Mammary epithelial cell (primary cell): ENCODE measurements at regions not wholly inside any gene's neighbourhood (a gene's known extent, or its start where the extent isn't known, plus 50 kb on each side); places are given as distances from the start of the nearest gene placed in this dataset.

Source experiments
- EZH2 ChIP-seq: IDR thresholded peaks from 2 replicates; pipeline ENCODE4 v1.6.1; 2012; ENCODE audit warnings: low read length, inconsistent platforms, borderline replicate concordance
- TF ChIP-seq, protein P1 (sequence below), 2 donors: IDR thresholded peaks in 1 of 2; conservative IDR thresholded peaks in 1 of 2; 2 replicates each; pipeline ENCODE4 v1.5.1; 2011 to 2012; ENCODE audit warnings: inconsistent platforms in 2 of 2, low read length in 2 of 2, mild to moderate bottlenecking in 2 of 2, control low read depth in 1 of 2, low read depth in 1 of 2; ENCODE audit not compliant: insufficient read depth in 1 of 2; ENCODE audit errors: extremely low read depth in 1 of 2

GRCh38 chr18:42583283-42583731, 532.2 kb downstream of the RIT2 start:
- TF ChIP-seq, protein P1, sequence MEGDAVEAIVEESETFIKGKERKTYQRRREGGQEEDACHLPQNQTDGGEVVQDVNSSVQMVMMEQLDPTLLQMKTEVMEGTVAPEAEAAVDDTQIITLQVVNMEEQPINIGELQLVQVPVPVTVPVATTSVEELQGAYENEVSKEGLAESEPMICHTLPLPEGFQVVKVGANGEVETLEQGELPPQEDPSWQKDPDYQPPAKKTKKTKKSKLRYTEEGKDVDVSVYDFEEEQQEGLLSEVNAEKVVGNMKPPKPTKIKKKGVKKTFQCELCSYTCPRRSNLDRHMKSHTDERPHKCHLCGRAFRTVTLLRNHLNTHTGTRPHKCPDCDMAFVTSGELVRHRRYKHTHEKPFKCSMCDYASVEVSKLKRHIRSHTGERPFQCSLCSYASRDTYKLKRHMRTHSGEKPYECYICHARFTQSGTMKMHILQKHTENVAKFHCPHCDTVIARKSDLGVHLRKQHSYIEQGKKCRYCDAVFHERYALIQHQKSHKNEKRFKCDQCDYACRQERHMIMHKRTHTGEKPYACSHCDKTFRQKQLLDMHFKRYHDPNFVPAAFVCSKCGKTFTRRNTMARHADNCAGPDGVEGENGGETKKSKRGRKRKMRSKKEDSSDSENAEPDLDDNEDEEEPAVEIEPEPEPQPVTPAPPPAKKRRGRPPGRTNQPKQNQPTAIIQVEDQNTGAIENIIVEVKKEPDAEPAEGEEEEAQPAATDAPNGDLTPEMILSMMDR (conservative IDR thresholded peaks at IDR 0.05 in 1 of 2, IDR thresholded peaks at IDR 0.05 in 1 of 2; ENCODE audit: extremely low read depth in 1 of 2, insufficient read depth in 1 of 2, low read depth in 1 of 2, low read length in 2 of 2), result no peak
- TF ChIP-seq EZH2, result no peak
